HCT116 (cell line): ENCODE measurements at regions not wholly inside any gene's neighbourhood (a gene's known extent, or its start where the extent isn't known, plus 50 kb on each side); places are given as distances from the start of the nearest gene placed in this dataset.

Experiments
- ATAC-seq: fragments of 200-7000 bp; cut with Tn5 transposase; 2 replicates; pipeline ENCODE4 v1.9.1; 2020; ENCODE audit warnings: mild to moderate bottlenecking, moderate library complexity
- BruUV-seq: library from RNA; stranded (reverse); fragments of 400-500 nt; replicated peaks from 2 replicates; lab custom pipeline; 2021; lab: Mats Ljungman, UMichigan
- CTCF ChIA-PET: fragments of 300-600 bp; sonication (Branson Sonifier 250); formaldehyde crosslinking; loops from one replicate; lab custom pipeline; 2021; ENCODE audit warnings: antibody characterized with exemption; lab: Charles Lee
- POLR2A ChIA-PET: fragments of 300-600, 350-600 bp; sonication (Branson Sonifier 250); formaldehyde crosslinking; loops from one replicate; lab custom pipeline; 2021; ENCODE audit warnings: antibody characterized with exemption; lab: Charles Lee
- RAD21 ChIA-PET, 2 experiments: fragments of 300-600 bp; sonication (Branson Sonifier 250); formaldehyde crosslinking; loops; one replicate each; lab custom pipeline; 2023; ENCODE audit warnings: low total read pairs in 2 of 2; ENCODE audit not compliant: uncharacterized antibody in 2 of 2, unreplicated experiment in 2 of 2, low non-redundant PET in 1 of 2; lab: Charles Lee
- DNase-seq: peaks from one replicate; pipeline ENCODE4 v3.0.0-alpha.2; 2010; ENCODE audit warnings: low read depth, low spot score
- H2AFZ ChIP-seq: fragments of 200-600 bp; shearing (Covaris generic), sonication (generic); 2 replicates; pipeline ENCODE4 v1.6.1; 2017; ENCODE audit warnings: low read depth, mixed run types, mixed read lengths, antibody characterized with exemption, low read length; ENCODE audit not compliant: poor library complexity, severe bottlenecking
- H3K27ac ChIP-seq: 2 replicates; pipeline ENCODE4 v1.5.1; 2012; ENCODE audit warnings: low read depth, low read length
- H3K27me3 ChIP-seq: fragments of 200-600 bp; sonication (generic); 2 replicates; pipeline ENCODE4 v1.6.1; 2016; ENCODE audit warnings: mixed run types, low read length, mixed read lengths; ENCODE audit not compliant: insufficient read depth
- H3K36me3 ChIP-seq, 2 experiments: fragments of 200-500 bp in 1 of 2; fragments of 200-600 bp in 1 of 2; sonication (Bioruptor generic) in 1 of 2; sonication (generic) in 1 of 2; 2 replicates each; pipeline versions ENCODE4 v1.5.1 to v1.6.1; 2014 to 2016; ENCODE audit warnings: low read length in 2 of 2, inconsistent platforms in 1 of 2, mixed read lengths in 1 of 2, mixed run types in 1 of 2; ENCODE audit not compliant: insufficient read depth in 2 of 2, control insufficient read depth in 1 of 2
- H3K4me1 ChIP-seq, 2 experiments: fragments of 200-600 bp in 1 of 2; sonication (generic) in 1 of 2; 2 replicates each; pipeline versions ENCODE4 v1.5.1 to v1.6.1; 2012 to 2017; ENCODE audit warnings: low read length in 2 of 2, inconsistent platforms in 1 of 2, mild to moderate bottlenecking in 1 of 2, mixed read lengths in 1 of 2, mixed run types in 1 of 2, moderate library complexity in 1 of 2; ENCODE audit not compliant: insufficient read depth in 2 of 2, control insufficient read depth in 1 of 2
- H3K4me2 ChIP-seq: fragments of 200-600 bp; sonication (generic); 2 replicates; pipeline ENCODE4 v1.6.1; 2017; ENCODE audit warnings: mixed run types, low read length, mixed read lengths
- H3K4me3 ChIP-seq, 2 experiments: fragments of 200-600 bp in 1 of 2; sonication (generic) in 1 of 2; replicated peaks in 1 of 2; 2 replicates each; pipeline ENCODE4 v1.5.1; 2011 to 2016; ENCODE audit warnings: low read length in 2 of 2, control low read depth in 1 of 2, low read depth in 1 of 2, mild to moderate bottlenecking in 1 of 2, mixed read lengths in 1 of 2, mixed run types in 1 of 2
- H3K79me2 ChIP-seq: fragments of 200-600 bp; sonication (generic); 2 replicates; pipeline ENCODE4 v1.6.1; 2017; ENCODE audit warnings: mild to moderate bottlenecking, mixed run types, low read length, moderate library complexity, mixed read lengths; ENCODE audit not compliant: insufficient read depth
- H3K9ac ChIP-seq: fragments of 200-600 bp; sonication (generic); 2 replicates; pipeline ENCODE4 v1.6.1; 2016; ENCODE audit warnings: low read length, mixed read lengths
- H3K9me2 ChIP-seq: fragments of 200-600 bp; sonication (generic), shearing (Covaris generic); 2 replicates; pipeline ENCODE4 v1.6.1; 2017; ENCODE audit warnings: mixed run types, mild to moderate bottlenecking, moderate library complexity; ENCODE audit not compliant: insufficient read depth
- H3K9me3 ChIP-seq, 2 experiments: fragments of 200-500 bp in 1 of 2; fragments of 200-600 bp in 1 of 2; sonication (Bioruptor generic) in 1 of 2; sonication (generic) in 1 of 2; 2 replicates each; pipeline ENCODE4 v1.6.1; 2014 to 2017; ENCODE audit warnings: low read length in 2 of 2, mixed read lengths in 2 of 2, inconsistent platforms in 1 of 2, low read depth in 1 of 2, mild to moderate bottlenecking in 1 of 2, mixed run types in 1 of 2, moderate library complexity in 1 of 2; ENCODE audit not compliant: control insufficient read depth in 1 of 2, insufficient read depth in 1 of 2
- H4K20me1 ChIP-seq: fragments of 200-600 bp; sonication (generic), shearing (Covaris generic); 2 replicates; pipeline ENCODE4 v1.6.1; 2017; ENCODE audit warnings: mixed run types, mild to moderate bottlenecking, moderate library complexity; ENCODE audit not compliant: insufficient read depth
- ATF3 ChIP-seq: IDR thresholded peaks from 2 replicates; pipeline ENCODE4 v1.6.1; 2012
- CBX3 ChIP-seq: IDR thresholded peaks from 2 replicates; pipeline ENCODE4 v1.6.1; 2012; ENCODE audit warnings: low read depth
- EGR1 ChIP-seq: IDR thresholded peaks from 2 replicates; pipeline ENCODE4 v1.6.1; 2012; ENCODE audit warnings: low read depth
- EZH2phosphoT487 ChIP-seq: fragments of 200-600 bp; IDR thresholded peaks from 2 replicates; pipeline ENCODE4 v1.6.1; 2018; ENCODE audit warnings: antibody characterized with exemption, borderline replicate concordance
- FOSL1 ChIP-seq: IDR thresholded peaks from 2 replicates; pipeline ENCODE4 v1.6.1; 2012; ENCODE audit warnings: low read depth
- MAX ChIP-seq: IDR thresholded peaks from 2 replicates; pipeline ENCODE4 v1.6.1; 2012
- POLR2AphosphoS5 ChIP-seq: IDR thresholded peaks from 2 replicates; pipeline ENCODE4 v1.6.1; 2011; ENCODE audit warnings: mild to moderate bottlenecking, low read depth, low read length, moderate library complexity
- RAD21 ChIP-seq: IDR thresholded peaks from 2 replicates; pipeline ENCODE4 v1.6.1; 2012; ENCODE audit warnings: low read depth, mild to moderate bottlenecking
- REST ChIP-seq: IDR thresholded peaks from 2 replicates; pipeline ENCODE4 v1.6.1; 2012; ENCODE audit warnings: low read depth
- SIN3A ChIP-seq: IDR thresholded peaks from 2 replicates; pipeline ENCODE4 v1.6.1; 2012; ENCODE audit warnings: low read depth
- TCF7L2 ChIP-seq: IDR thresholded peaks from 2 replicates; pipeline ENCODE4 v1.7.0; 2011; ENCODE audit warnings: borderline replicate concordance, inconsistent platforms; ENCODE audit not compliant: insufficient read depth, insufficient read length; ENCODE audit errors: extremely low read depth
- YY1 ChIP-seq: IDR thresholded peaks from 2 replicates; pipeline ENCODE4 v1.6.1; 2011; ENCODE audit warnings: low read length, low read depth, moderate library complexity, mild to moderate bottlenecking; ENCODE audit not compliant: insufficient replicate concordance; ENCODE audit errors: extremely low read depth
- ZFX ChIP-seq: fragments of 450-650 bp; IDR thresholded peaks from 2 replicates; pipeline ENCODE4 v1.6.1; 2017
- intact Hi-C: fragments of 100-400 bp; cut with micrococcal nuclease; formaldehyde crosslinking; loops from 2 replicates; pipeline ENCODE4 v1.10.0; 2022

- TF ChIP-seq MAX (no peak), SIN3A (no peak), TCF7L2 (no peak), RAD21 (no peak), EZH2phosphoT487 (no peak), YY1 (no peak), REST (no peak), EGR1 (no peak), ZFX (no peak), FOSL1 (no peak), POLR2AphosphoS5 (no peak), ATF3 (no peak), CBX3 (no peak)
- intact Hi-C loops: no loop called here
- no peak overlapping the region for H3K4me3 ChIP-seq
- H3K9me2 ChIP-seq: no peaks in the 10 kb centered on the region
- ChIA-PET RAD21 (interaction anchor here in 1 of 2 experiments (1.4 kb wide), 1 partner anchor 326 kb away, joined by 4 read pairs; no protein-coding TSS in a partner anchor), POLR2A (no interaction called here), CTCF (interaction anchor here (1.4 to 2.4 kb wide), 3 partner anchors 298 to 326 kb away, joined by 6 to 13 read pairs (median 6); no protein-coding TSS in a partner anchor)
- no peak overlapping the region for H2AFZ ChIP-seq
- BruUV-seq: no TSS peak
- no peak overlapping the region for H3K9ac ChIP-seq
- H3K4me2 ChIP-seq: no peak overlapping the region
- no peak overlapping the region for H3K27ac ChIP-seq
- no peaks in the 10 kb centered on the region for H3K27me3 ChIP-seq
- ATAC-seq: no peak
- H3K4me1 ChIP-seq: peaks cover 0 to 5% of the 10 kb centered on the region in 2 experiments; a peak in 3 of 4 replicates
- H3K79me2 ChIP-seq: no peaks in the 10 kb centered on the region
- H3K36me3 ChIP-seq: no peaks in the 10 kb centered on the region
- no peaks in the 10 kb centered on the region for H4K20me1 ChIP-seq
- peaks cover 0 to 2% of the 10 kb centered on the region in 2 experiments; a peak in 1 of 4 replicates for H3K9me3 ChIP-seq
- DNase-seq: no peak
Measured at GRCh38 chr20:51313358-51313827, 229.1 kb downstream of the NFATC2 start.
